H9 (cell line): ENCODE measurements at regions not wholly inside any gene's neighbourhood (a gene's known extent, or its start where the extent isn't known, plus 50 kb on each side); places are given as distances from the start of the nearest gene placed in this dataset.

Source experiments
- DNase-seq: peaks from one replicate; pipeline ENCODE4 v3.0.0-alpha.2; 2017
- H2AFZ ChIP-seq: one replicate; pipeline ENCODE4 v1.6.1; 2013; ENCODE audit warnings: mild to moderate bottlenecking, low read length, control low read depth, moderate library complexity
- H2AK5ac ChIP-seq: 2 replicates; pipeline ENCODE4 v1.6.1; 2013; ENCODE audit warnings: low read length, control low read depth, mixed read lengths; ENCODE audit not compliant: insufficient read length
- H2BK120ac ChIP-seq: one replicate; pipeline ENCODE4 v1.6.1; 2013; ENCODE audit warnings: low read depth, mild to moderate bottlenecking, low read length, control low read depth, inconsistent platforms; ENCODE audit not compliant: poor library complexity, severe bottlenecking
- H2BK12ac ChIP-seq: 2 replicates; pipeline ENCODE4 v1.6.1; 2013; ENCODE audit warnings: low read length, control low read depth, mixed read lengths, low read depth; ENCODE audit not compliant: insufficient read length
- H2BK15ac ChIP-seq: 2 replicates; pipeline ENCODE4 v1.6.1; 2013; ENCODE audit warnings: low read depth, low read length, control low read depth
- H2BK20ac ChIP-seq: one replicate; pipeline ENCODE4 v1.6.1; 2013; ENCODE audit warnings: low read depth, mild to moderate bottlenecking, low read length, control low read depth, inconsistent platforms; ENCODE audit not compliant: poor library complexity, severe bottlenecking
- H2BK5ac ChIP-seq: 2 replicates; pipeline ENCODE4 v1.6.1; 2013; ENCODE audit warnings: low read length, control low read depth, mixed read lengths; ENCODE audit not compliant: insufficient read length
- H3K14ac ChIP-seq: 2 replicates; pipeline ENCODE4 v1.6.1; 2013; ENCODE audit warnings: low read length, control low read depth; ENCODE audit not compliant: insufficient read depth
- H3K18ac ChIP-seq: 2 replicates; pipeline ENCODE4 v1.6.1; 2013; ENCODE audit warnings: low read depth, mild to moderate bottlenecking, mixed read lengths, low read length, control low read depth; ENCODE audit not compliant: insufficient read length
- H3K23ac ChIP-seq: 2 replicates; pipeline ENCODE4 v1.6.1; 2013; ENCODE audit warnings: low read length, control low read depth, mixed read lengths, low read depth; ENCODE audit not compliant: insufficient read length
- H3K23me2 ChIP-seq: 2 replicates; pipeline ENCODE4 v1.6.1; 2013; ENCODE audit warnings: low read depth, mild to moderate bottlenecking, mixed read lengths, low read length, control low read depth; ENCODE audit not compliant: insufficient read length, poor library complexity, severe bottlenecking
- H3K27ac ChIP-seq: 2 replicates; pipeline ENCODE4 v1.5.1; 2013; ENCODE audit warnings: low read length, control low read depth, mixed read lengths, low read depth; ENCODE audit not compliant: insufficient read length
- H3K27me3 ChIP-seq: 2 replicates; pipeline ENCODE4 v1.6.1; 2013; ENCODE audit warnings: low read length, control low read depth, inconsistent platforms; ENCODE audit not compliant: insufficient read depth
- H3K4ac ChIP-seq: 2 replicates; pipeline ENCODE4 v1.6.1; 2013; ENCODE audit warnings: low read depth, mild to moderate bottlenecking, control low read depth, inconsistent platforms, low read length, moderate library complexity
- H3K4me1 ChIP-seq: 2 replicates; pipeline ENCODE4 v1.6.1; 2013; ENCODE audit warnings: low read length, control low read depth, inconsistent platforms; ENCODE audit not compliant: insufficient read depth
- H3K4me2 ChIP-seq: 2 replicates; pipeline ENCODE4 v1.6.1; 2013; ENCODE audit warnings: low read length, control low read depth, mixed read lengths; ENCODE audit not compliant: insufficient read length, insufficient read depth
- H3K56ac ChIP-seq: 2 replicates; pipeline ENCODE4 v1.6.1; 2013; ENCODE audit warnings: low read depth, mild to moderate bottlenecking, mixed read lengths, low read length, control low read depth; ENCODE audit not compliant: insufficient read length
- H3K79me1 ChIP-seq: 2 replicates; pipeline ENCODE4 v1.6.1; 2013; ENCODE audit warnings: low read depth, mild to moderate bottlenecking, moderate library complexity, low read length, control low read depth, inconsistent platforms; ENCODE audit not compliant: insufficient read depth, poor library complexity, severe bottlenecking
- H3K79me2 ChIP-seq: 2 replicates; pipeline ENCODE4 v1.6.1; 2013; ENCODE audit warnings: low read length, control low read depth, inconsistent platforms; ENCODE audit not compliant: insufficient read depth
- H3K9ac ChIP-seq: 2 replicates; pipeline ENCODE4 v1.6.1; 2013; ENCODE audit warnings: low read length, control low read depth, mixed read lengths; ENCODE audit not compliant: insufficient read length; ENCODE audit errors: extremely low read depth
- H3K9me3 ChIP-seq: one replicate; pipeline ENCODE4 v1.6.1; 2013; ENCODE audit warnings: low read depth, low read length, inconsistent platforms; ENCODE audit not compliant: control insufficient read depth
- H3T11ph ChIP-seq: one replicate; pipeline ENCODE4 v1.6.1; 2013; ENCODE audit warnings: mild to moderate bottlenecking, low read length, control low read depth, inconsistent platforms
- H4K20me1 ChIP-seq: one replicate; pipeline ENCODE4 v1.6.1; 2013; ENCODE audit not compliant: control insufficient read depth, insufficient read length, insufficient read depth
- H4K5ac ChIP-seq: 2 replicates; pipeline ENCODE4 v1.6.1; 2013; ENCODE audit warnings: low read depth, mild to moderate bottlenecking, mixed read lengths, low read length, control low read depth; ENCODE audit not compliant: insufficient read length
- H4K8ac ChIP-seq: replicated peaks from 2 replicates; pipeline ENCODE4 v1.6.1; 2013; ENCODE audit warnings: low read length, control low read depth, mixed read lengths, low read depth; ENCODE audit not compliant: insufficient read length
- H4K91ac ChIP-seq: 2 replicates; pipeline ENCODE4 v1.6.1; 2013; ENCODE audit warnings: low read depth, mild to moderate bottlenecking, moderate library complexity, mixed read lengths, low read length, control low read depth; ENCODE audit not compliant: insufficient read length
- H3K27ac Mint-ChIP-seq, 3 experiments: 2 replicates in 2 of 3; 3 replicates in 1 of 3; pipeline ENCODE4 v1.8.0; 2020 to 2021; ENCODE audit warnings: mixed read lengths in 3 of 3, mild to moderate bottlenecking in 1 of 3, moderate library complexity in 1 of 3
- H3K27me3 Mint-ChIP-seq: 2 replicates; pipeline ENCODE4 v1.8.0; 2021; ENCODE audit warnings: low read depth, mild to moderate bottlenecking, moderate library complexity, mixed read lengths
- H3K36me3 Mint-ChIP-seq, 3 experiments: 2 replicates in 2 of 3; 3 replicates in 1 of 3; pipeline ENCODE4 v1.8.0; 2020 to 2021; ENCODE audit warnings: low read depth in 3 of 3, mixed read lengths in 3 of 3; ENCODE audit not compliant: insufficient read depth in 1 of 3
- H3K4me1 Mint-ChIP-seq, 2 experiments: 2 replicates each; pipeline ENCODE4 v1.8.0; 2020; ENCODE audit warnings: mixed read lengths in 2 of 2
- H3K4me3 Mint-ChIP-seq, 2 experiments: 2 replicates in 1 of 2; 3 replicates in 1 of 2; pipeline ENCODE4 v1.8.0; 2020 to 2021; ENCODE audit warnings: mild to moderate bottlenecking in 2 of 2, mixed read lengths in 2 of 2, moderate library complexity in 1 of 2
- H3K9me3 Mint-ChIP-seq, 2 experiments: 2 replicates in 1 of 2; 3 replicates in 1 of 2; pipeline ENCODE4 v1.8.0; 2020; ENCODE audit warnings: mild to moderate bottlenecking in 2 of 2, mixed read lengths in 2 of 2, moderate library complexity in 1 of 2
- WGBS: extraction: QIAGEN DNeasy Blood & Tissue Kit; methylation state at CpG from one replicate; pipeline ENCODE4 v1.1.7; 2013; ENCODE audit warnings: missing lambda C conversion rate, low lambda C conversion rate, mixed read lengths; ENCODE audit not compliant: insufficient read length; ENCODE audit errors: extremely low coverage; 5-methylcytosine and 5-hydroxymethylcytosine counted together
- TF ChIP-seq, protein P1 (sequence below): fragments of 200-600 bp; sonication (generic); conservative IDR thresholded peaks from 3 replicates; pipeline ENCODE4 v1.8.0; 2021; ENCODE audit warnings: antibody characterized with exemption, mild to moderate bottlenecking

DNA sequence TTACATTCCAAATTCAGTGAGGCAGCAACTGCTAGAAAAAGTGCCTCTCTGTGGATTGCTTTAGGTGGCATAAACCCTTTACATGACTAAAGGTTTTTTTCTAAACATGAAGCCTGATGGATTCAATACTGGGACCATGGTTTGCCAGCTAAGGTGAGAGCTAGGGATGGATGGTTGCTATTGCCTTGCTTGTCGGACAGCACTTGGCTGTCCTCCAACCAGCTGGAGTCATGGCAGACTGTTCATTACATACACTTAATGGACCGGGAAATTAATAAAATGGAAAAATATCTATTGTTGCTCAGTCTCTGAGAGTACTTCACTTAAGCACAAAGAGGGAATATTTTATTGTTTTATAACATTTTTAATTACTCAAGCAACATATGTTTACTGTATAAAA lies 116.9 kb upstream of the TRPC7 start:
- Histone ChIP-seq H3K18ac (no peak overlapping the region), H3K14ac (no peak overlapping the region), H3T11ph (no peak overlapping the region), H3K4ac (no peak overlapping the region), H2AFZ (no peak overlapping the region), H3K9ac (no peak overlapping the region), H3K9me3 (no peaks in the 10 kb centered on the region), H3K56ac (no peak overlapping the region), H4K91ac (no peak overlapping the region), H3K4me2 (no peak overlapping the region), H2BK15ac (no peak overlapping the region), H3K27ac (no peak overlapping the region), H3K23me2 (no peaks in the 10 kb centered on the region), H2BK5ac (no peak overlapping the region), H4K8ac (no peak overlapping the region), H3K79me2 (no peaks in the 10 kb centered on the region), H3K4me1 (no peaks in the 10 kb centered on the region), H2BK120ac (no peak overlapping the region), H3K27me3 (no peaks in the 10 kb centered on the region), H2BK20ac (no peak overlapping the region), H2BK12ac (no peak overlapping the region), H3K79me1 (no peaks in the 10 kb centered on the region), H3K23ac (no peak overlapping the region), H4K20me1 (no peaks in the 10 kb centered on the region), H2AK5ac (no peak overlapping the region), H4K5ac (no peak overlapping the region)
- Mint-ChIP-seq H3K9me3 (peaks cover 0 to 6% of the 10 kb centered on the region in 2 experiments; a peak in 1 of 5 replicates), H3K27ac (no peak overlapping the region), H3K36me3 (no peaks in the 10 kb centered on the region), H3K4me3 (no peak overlapping the region), H3K4me1 (peaks cover 0 to 4% of the 10 kb centered on the region in 2 experiments; a peak in 2 of 4 replicates), H3K27me3 (no peaks in the 10 kb centered on the region)
- TF ChIP-seq, protein P1, sequence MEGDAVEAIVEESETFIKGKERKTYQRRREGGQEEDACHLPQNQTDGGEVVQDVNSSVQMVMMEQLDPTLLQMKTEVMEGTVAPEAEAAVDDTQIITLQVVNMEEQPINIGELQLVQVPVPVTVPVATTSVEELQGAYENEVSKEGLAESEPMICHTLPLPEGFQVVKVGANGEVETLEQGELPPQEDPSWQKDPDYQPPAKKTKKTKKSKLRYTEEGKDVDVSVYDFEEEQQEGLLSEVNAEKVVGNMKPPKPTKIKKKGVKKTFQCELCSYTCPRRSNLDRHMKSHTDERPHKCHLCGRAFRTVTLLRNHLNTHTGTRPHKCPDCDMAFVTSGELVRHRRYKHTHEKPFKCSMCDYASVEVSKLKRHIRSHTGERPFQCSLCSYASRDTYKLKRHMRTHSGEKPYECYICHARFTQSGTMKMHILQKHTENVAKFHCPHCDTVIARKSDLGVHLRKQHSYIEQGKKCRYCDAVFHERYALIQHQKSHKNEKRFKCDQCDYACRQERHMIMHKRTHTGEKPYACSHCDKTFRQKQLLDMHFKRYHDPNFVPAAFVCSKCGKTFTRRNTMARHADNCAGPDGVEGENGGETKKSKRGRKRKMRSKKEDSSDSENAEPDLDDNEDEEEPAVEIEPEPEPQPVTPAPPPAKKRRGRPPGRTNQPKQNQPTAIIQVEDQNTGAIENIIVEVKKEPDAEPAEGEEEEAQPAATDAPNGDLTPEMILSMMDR, result no peak
- no CpG with 5 or more reads among the region's 2 CpGs for WGBS
- no peak for DNase-seq
